Memory B cell (primary cell): ENCODE measurements at regions not wholly inside any gene's neighbourhood (a gene's known extent, or its start where the extent isn't known, plus 50 kb on each side); places are given as distances from the start of the nearest gene placed in this dataset.

Source experiments
- ATAC-seq: fragments of 150-1000 bp; cut with Tn5 transposase; 2 replicates; pipeline ENCODE4 v1.10.0; 2021; ENCODE audit warnings: low read depth, mild to moderate bottlenecking, moderate library complexity
- DNase-seq, 2 donors: peaks; one replicate each; pipeline ENCODE4 v3.0.0; 2022; ENCODE audit warnings: low spot score in 2 of 2
- H3K27ac Mint-ChIP-seq: one replicate; pipeline ENCODE4 v1.8.0; 2022; ENCODE audit warnings: mild to moderate bottlenecking, moderate library complexity, mixed read lengths
- H3K27me3 Mint-ChIP-seq: one replicate; pipeline ENCODE4 v1.8.0; 2022; ENCODE audit warnings: mixed read lengths
- H3K36me3 Mint-ChIP-seq: one replicate; pipeline ENCODE4 v1.8.0; 2022; ENCODE audit warnings: mild to moderate bottlenecking, mixed read lengths
- H3K4me1 Mint-ChIP-seq: one replicate; pipeline ENCODE4 v1.8.0; 2022; ENCODE audit warnings: mixed read lengths
- H3K4me3 Mint-ChIP-seq: one replicate; pipeline ENCODE4 v1.8.0; 2022; ENCODE audit warnings: mild to moderate bottlenecking, moderate library complexity, mixed read lengths
- H3K9me3 Mint-ChIP-seq: one replicate; pipeline ENCODE4 v1.8.0; 2022; ENCODE audit warnings: mixed read lengths

DNA sequence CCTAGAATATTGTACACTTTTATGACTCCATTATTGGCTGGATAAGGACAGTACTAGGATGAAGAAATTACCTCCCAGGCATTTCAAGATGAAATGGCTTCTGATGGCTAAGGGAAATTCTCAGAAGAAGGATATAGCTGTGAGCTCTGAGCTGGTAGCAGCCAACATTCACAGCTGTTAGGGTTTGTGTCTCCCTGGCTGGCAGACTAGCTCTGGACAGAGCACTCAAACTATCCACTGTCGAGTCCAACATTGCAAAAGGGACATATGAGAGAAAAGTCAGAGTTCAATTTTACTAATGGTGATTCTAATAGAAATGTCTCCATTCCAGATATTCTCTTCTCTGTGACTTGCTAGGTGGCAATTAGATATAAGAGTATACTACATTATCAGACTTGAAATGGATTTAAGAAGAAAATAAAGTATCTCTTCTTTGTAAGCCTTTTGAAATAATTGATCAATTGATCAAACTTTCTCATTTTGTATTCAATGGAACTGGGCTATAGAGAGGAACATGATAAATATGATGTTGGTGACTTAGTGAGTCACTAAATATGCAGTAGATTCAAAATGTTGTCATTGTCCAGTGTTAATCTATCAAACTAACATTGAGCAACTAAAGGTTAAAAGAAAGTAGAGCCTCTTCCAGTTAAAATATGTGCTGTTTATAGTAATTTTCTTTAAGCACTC is 1920.3 kb downstream of the SUCLG1 start:
- no peak for DNase-seq
- Mint-ChIP-seq H3K4me3 (no peak overlapping the region), H3K27me3 (no peaks in the 10 kb centered on the region), H3K36me3 (no peaks in the 10 kb centered on the region), H3K9me3 (peaks cover 6% of the 10 kb centered on the region), H3K27ac (no peak overlapping the region), H3K4me1 (no peaks in the 10 kb centered on the region)
- no peak for ATAC-seq

DNA sequence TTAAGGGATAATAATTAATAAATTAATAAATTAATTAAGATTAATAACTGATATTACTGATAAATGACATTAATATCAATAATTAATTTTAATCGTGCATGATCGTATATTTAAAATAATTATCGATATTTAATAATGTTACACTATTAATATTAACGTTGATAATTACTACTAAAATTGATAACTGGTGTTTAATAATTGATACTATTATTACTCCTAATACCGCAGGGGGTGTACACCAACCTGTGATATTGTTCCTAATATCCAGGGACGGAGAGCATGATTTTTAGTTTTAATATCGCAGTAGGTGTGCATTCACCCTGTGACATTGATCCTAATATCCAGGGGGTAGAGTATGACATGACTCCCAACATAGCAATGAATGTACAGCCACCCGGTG is 1930.8 kb downstream of the SUCLG1 start:
- H3K9me3 Mint-ChIP-seq = peaks cover 2% of the 10 kb centered on the region
- ATAC-seq (no peak), DNase-seq (no peak)
- no peak overlapping the region for H3K4me3 Mint-ChIP-seq
- no peak overlapping the region for H3K27ac Mint-ChIP-seq
- no peaks in the 10 kb centered on the region for H3K27me3 Mint-ChIP-seq
- H3K4me1 Mint-ChIP-seq = no peaks in the 10 kb centered on the region
- H3K36me3 Mint-ChIP-seq = no peaks in the 10 kb centered on the region

DNA sequence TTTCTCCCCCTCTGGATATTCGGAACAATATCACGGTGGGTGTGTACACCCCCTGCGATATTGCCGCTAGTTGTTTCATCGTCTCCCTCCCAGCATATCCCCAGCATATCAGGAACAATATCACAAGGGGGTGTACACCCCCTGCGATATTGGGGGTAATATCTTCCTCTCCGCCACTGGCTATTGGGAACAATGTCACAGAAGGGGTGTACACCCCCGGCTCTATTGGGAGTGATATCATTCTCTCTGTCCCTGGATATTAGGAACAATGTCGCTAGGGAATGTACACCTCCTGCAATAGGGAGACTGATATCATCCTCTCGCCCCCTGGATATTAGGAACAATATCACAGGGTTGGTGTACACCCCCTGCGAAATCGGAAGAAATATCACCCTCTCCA is 1932.0 kb downstream of the SUCLG1 start:
- peaks cover 2% of the 10 kb centered on the region for H3K9me3 Mint-ChIP-seq
- DNase-seq = no peak
- H3K27me3 Mint-ChIP-seq = no peaks in the 10 kb centered on the region
- no peaks in the 10 kb centered on the region for H3K36me3 Mint-ChIP-seq
- no peak overlapping the region for H3K27ac Mint-ChIP-seq
- no peaks in the 10 kb centered on the region for H3K4me1 Mint-ChIP-seq
- H3K4me3 Mint-ChIP-seq = no peak overlapping the region
- ATAC-seq = no peak

DNA sequence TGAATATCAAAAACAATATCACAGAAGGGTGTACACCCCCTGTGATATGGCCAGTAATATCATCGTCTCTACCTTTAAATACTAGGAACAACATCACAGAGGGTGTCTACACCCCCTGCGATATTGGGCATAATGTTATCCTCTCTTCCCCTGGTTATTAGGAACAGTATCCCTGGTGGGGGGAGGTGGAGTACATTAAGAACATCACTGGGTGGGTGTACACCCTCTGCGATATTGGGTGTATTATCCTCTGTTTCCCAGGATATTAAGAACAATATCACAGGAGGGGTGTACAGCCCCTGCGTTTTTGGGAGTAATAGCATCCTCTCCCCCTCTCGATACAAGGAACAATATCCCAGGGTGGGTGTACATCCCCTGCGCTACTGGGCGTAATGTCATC is 1932.8 kb downstream of the SUCLG1 start:
- H3K9me3 Mint-ChIP-seq = peaks cover 2% of the 10 kb centered on the region
- ATAC-seq (no peak), DNase-seq (no peak)
- H3K36me3 Mint-ChIP-seq = no peaks in the 10 kb centered on the region
- H3K4me3 Mint-ChIP-seq = no peak overlapping the region
- H3K4me1 Mint-ChIP-seq = no peaks in the 10 kb centered on the region
- no peaks in the 10 kb centered on the region for H3K27me3 Mint-ChIP-seq
- no peak overlapping the region for H3K27ac Mint-ChIP-seq

DNA sequence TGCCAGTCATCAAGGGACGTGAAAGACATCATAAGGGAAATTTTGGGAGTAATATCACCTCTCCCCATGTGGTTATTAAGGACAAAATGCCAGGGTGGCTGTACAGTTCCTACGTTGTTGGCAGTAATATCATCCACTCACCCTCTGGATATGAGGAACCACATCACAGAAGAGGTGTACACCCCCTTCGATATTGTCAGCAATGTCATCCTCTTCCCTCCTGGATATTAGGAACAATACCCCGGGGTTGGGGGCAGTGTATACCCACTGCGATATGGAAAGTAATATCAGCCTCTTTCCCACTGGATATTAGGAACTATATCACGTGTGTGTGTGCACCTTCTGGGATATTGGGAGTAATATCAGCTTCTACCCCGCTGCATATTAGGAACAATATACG is 1933.3 kb downstream of the SUCLG1 start:
- ATAC-seq (no peak), DNase-seq (no peak)
- peaks cover 2% of the 10 kb centered on the region for H3K9me3 Mint-ChIP-seq
- no peak overlapping the region for H3K27ac Mint-ChIP-seq
- no peak overlapping the region for H3K4me3 Mint-ChIP-seq
- no peaks in the 10 kb centered on the region for H3K4me1 Mint-ChIP-seq
- H3K27me3 Mint-ChIP-seq = no peaks in the 10 kb centered on the region
- no peaks in the 10 kb centered on the region for H3K36me3 Mint-ChIP-seq

DNA sequence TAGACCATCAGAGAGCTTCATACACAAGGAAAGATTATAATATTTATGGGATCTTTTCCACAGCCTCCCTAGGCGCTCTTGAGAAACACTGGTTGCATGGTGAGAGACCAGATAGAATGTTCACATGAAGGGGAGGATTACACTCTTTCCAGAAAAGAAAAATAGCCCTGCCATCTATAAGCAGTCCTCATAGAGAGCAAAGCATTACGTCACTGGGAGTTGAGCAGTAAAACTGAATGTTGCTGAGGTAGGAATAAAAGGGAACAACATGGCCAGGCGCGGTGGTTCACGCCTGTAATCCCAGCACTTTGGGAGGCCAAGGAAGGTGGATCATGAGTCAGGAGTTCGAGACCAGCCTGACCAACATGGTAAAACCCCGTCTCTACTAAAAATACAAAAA is 1934.3 kb downstream of the SUCLG1 start:
- Mint-ChIP-seq H3K4me3 (no peak overlapping the region), H3K27ac (no peak overlapping the region), H3K9me3 (no peaks in the 10 kb centered on the region), H3K27me3 (no peaks in the 10 kb centered on the region), H3K36me3 (no peaks in the 10 kb centered on the region), H3K4me1 (no peaks in the 10 kb centered on the region)
- ATAC-seq (no peak), DNase-seq (no peak)

DNA sequence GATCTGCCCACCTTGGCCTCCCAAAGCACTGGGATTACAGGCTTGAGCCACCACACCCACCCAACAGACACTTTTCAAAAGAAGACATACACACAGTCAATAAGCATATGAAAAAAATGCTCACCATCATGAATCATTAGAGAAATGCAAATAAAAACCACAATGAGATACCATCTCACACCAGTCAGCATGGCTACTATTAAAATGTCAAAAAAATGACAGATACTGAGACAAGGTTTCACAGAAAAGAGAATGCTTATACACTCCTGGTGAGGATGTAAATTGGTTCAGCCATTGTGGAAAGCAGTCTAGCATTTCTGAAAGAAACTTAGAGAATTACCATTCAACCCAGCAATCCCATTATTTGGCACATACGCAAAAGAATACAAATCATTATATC is 1947.2 kb downstream of the SUCLG1 start:
- DNase-seq = no peak
- no peak for ATAC-seq
- H3K9me3 Mint-ChIP-seq = peaks cover 1% of the 10 kb centered on the region

DNA sequence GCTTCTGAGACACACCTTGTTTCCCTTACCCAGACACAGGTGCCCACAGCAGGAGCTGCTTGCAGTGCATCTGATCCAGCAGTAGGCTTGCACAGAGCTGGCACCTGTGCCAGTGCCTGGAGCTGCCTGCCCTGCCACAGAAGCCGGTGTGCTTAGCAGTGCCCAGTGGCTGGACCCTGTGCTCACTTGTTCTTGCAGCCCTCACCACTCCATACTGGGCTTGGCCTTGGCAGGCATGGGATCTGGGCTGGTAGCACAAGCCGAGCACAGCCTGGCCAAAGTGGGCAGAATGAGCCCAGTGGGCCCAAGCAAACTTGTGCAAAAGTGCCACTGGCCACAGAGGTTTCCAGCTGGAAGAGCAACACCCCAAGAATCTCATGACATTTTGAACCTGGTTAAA is 1950.4 kb downstream of the SUCLG1 start:
- H3K4me3 Mint-ChIP-seq = no peak overlapping the region
- H3K27me3 Mint-ChIP-seq = no peaks in the 10 kb centered on the region
- H3K9me3 Mint-ChIP-seq = peaks cover 4% of the 10 kb centered on the region
- H3K36me3 Mint-ChIP-seq = no peaks in the 10 kb centered on the region
- H3K4me1 Mint-ChIP-seq = no peaks in the 10 kb centered on the region
- ATAC-seq (no peak), DNase-seq (no peak)
- H3K27ac Mint-ChIP-seq = no peak overlapping the region

More for the DNA sequence above, 1947.2 kb downstream of the SUCLG1 start:
- Mint-ChIP-seq H3K36me3 (no peaks in the 10 kb centered on the region), H3K27ac (no peak overlapping the region), H3K27me3 (no peaks in the 10 kb centered on the region), H3K4me3 (no peak overlapping the region), H3K4me1 (no peaks in the 10 kb centered on the region)

DNA sequence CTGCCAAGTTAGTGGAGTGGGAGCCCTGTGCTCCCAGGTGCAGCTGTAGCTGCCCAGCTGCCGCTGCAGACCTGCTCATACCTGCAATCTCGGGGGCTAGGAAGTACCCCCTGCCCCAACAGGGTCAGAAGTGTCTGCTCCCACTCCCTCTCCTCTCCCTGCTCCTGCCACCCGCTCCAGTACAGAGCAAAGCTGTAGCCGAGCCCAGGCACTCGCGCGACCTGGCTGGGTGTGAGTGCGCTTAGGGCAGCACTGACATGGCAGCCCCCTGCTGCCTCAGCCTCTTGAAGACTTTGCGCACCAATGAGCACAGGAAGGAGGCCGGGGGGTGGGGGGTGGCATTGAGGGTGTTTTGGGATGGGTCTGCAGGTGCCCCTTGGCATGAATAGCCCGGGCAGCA is 1951.4 kb downstream of the SUCLG1 start:
- Mint-ChIP-seq H3K27ac (no peak overlapping the region), H3K9me3 (peaks cover 6% of the 10 kb centered on the region), H3K4me3 (no peak overlapping the region), H3K4me1 (no peaks in the 10 kb centered on the region), H3K27me3 (no peaks in the 10 kb centered on the region), H3K36me3 (no peaks in the 10 kb centered on the region)
- DNase-seq (no peak), ATAC-seq (no peak)

DNA sequence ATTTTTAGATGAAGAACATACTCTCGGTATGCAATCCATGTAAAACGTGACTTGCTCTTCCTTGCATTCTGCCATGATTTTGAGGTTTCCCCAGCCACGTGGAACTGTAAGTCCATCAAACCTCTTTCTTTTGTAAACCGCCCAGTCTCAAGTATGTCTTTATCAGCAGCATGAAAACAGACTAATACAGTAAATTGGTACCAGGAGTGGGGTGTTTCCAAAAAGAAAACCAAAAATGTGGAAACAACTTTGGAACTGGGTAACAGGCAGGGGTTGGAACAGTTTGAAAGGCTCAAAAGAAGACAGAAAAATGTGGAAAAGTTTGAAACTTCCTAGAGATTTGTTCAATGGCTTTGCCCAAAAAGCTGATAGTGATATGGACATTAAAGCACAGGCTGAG is 1957.9 kb downstream of the SUCLG1 start:
- H3K9me3 Mint-ChIP-seq = peaks cover 13% of the 10 kb centered on the region
- ATAC-seq (no peak), DNase-seq (no peak)
- no peaks in the 10 kb centered on the region for H3K36me3 Mint-ChIP-seq
- no peak overlapping the region for H3K27ac Mint-ChIP-seq
- H3K27me3 Mint-ChIP-seq = no peaks in the 10 kb centered on the region
- no peak overlapping the region for H3K4me3 Mint-ChIP-seq
- no peaks in the 10 kb centered on the region for H3K4me1 Mint-ChIP-seq

DNA sequence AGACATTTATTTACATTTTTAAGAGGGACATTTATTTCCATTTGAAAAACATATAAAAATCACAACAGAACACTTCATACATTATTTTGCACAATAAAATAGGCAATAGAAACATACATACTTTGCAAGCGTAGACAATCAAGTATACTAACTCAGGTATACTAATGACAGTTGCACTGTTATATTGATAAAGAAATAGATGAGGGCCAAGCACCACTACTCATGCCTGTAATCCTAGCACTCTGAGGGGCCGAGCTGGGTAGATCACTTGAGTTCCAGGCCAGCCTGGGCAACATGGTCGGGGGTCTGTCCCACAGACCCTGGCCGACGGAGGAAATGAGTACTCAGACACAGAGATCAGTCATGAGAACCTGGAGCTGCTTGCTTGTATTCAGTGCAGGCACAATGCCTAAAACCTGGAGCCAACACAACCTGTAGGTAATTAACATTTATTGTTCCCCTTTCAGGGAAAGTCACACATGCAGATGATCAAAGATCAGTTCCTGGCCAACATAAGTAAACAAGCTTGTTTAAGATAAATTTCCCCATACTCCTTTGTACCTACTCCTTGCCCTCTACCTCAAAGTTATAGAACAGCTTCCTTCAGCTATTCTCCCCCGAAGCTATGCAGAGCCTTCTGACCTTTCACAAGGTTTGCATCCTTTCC is 1960.2 kb downstream of the SUCLG1 start:
- Mint-ChIP-seq H3K27ac (no peak overlapping the region), H3K4me3 (no peak overlapping the region), H3K9me3 (peaks cover 10% of the 10 kb centered on the region), H3K4me1 (no peaks in the 10 kb centered on the region), H3K36me3 (no peaks in the 10 kb centered on the region), H3K27me3 (no peaks in the 10 kb centered on the region)
- no peak for DNase-seq
- no peak for ATAC-seq

DNA sequence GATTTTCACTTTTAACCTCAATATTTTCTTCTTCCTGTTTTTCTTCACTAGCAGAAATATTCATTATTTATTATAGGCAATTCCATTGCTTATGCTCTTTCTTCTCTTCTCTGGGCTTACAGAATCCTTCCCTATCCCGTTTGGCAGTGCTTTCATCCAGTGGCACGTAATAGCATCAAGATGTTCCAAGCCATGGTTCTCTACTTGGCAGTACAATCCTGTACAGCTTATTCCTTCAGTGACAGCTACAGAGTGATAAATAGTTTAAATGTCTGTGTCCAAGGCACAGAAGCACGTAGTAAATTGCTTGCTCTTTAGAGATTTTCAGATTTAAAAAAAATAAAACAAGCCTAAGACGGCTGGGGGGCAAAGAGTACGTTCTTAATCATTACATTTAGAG is 1964.3 kb downstream of the SUCLG1 start:
- no peaks in the 10 kb centered on the region for H3K27me3 Mint-ChIP-seq
- ATAC-seq = no peak
- H3K4me1 Mint-ChIP-seq = no peaks in the 10 kb centered on the region
- no peaks in the 10 kb centered on the region for H3K36me3 Mint-ChIP-seq
- no peak overlapping the region for H3K4me3 Mint-ChIP-seq
- no peak for DNase-seq
- H3K9me3 Mint-ChIP-seq = peaks cover 4% of the 10 kb centered on the region
- H3K27ac Mint-ChIP-seq = no peak overlapping the region

DNA sequence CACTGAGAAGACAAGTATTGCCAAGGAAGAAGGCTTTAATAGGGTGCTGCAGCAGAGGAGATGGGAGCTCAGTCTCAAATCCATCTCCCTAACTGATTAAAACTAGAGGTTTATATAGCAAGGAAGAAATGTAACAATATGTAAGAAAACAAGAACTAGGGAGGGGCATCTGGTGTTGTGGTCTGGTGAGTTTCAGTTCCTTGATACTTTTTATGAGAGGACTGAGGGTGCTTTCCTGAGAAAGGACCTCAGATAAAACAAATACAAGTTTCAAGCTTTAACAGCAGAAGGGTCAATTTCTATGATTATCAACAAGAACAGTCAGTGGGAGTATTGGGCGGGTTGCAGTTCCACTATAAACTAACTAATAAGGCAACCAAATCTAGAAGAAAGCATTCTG is 1967.5 kb downstream of the SUCLG1 start:
- no peaks in the 10 kb centered on the region for H3K4me1 Mint-ChIP-seq
- no peak for ATAC-seq
- H3K27me3 Mint-ChIP-seq = no peaks in the 10 kb centered on the region
- no peak for DNase-seq
- peaks cover 2% of the 10 kb centered on the region for H3K9me3 Mint-ChIP-seq
- no peak overlapping the region for H3K27ac Mint-ChIP-seq
- no peak overlapping the region for H3K4me3 Mint-ChIP-seq
- no peaks in the 10 kb centered on the region for H3K36me3 Mint-ChIP-seq

DNA sequence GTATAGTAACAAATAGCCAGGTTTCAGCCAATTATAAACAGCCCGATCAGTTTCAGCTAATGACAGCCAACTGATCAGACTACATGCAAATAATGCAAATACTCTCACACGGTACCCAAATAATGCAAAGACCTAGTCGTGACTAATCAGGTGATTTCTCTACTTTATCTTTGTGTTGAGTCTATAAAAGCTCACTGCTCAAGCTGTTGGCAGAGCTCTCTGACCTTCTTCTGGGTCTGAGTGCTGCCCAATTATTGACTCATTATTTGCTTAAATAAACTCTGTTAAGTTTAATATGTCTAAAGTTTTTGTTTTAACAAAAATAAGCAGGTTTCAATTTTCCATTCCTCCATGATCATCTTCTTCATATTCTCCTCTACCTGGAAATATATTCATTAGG is 1971.7 kb downstream of the SUCLG1 start:
- DNase-seq (no peak), ATAC-seq (no peak)
- Mint-ChIP-seq H3K9me3 (peaks cover 7% of the 10 kb centered on the region), H3K27me3 (no peaks in the 10 kb centered on the region), H3K4me1 (no peaks in the 10 kb centered on the region), H3K4me3 (no peak overlapping the region), H3K27ac (no peak overlapping the region), H3K36me3 (no peaks in the 10 kb centered on the region)

DNA sequence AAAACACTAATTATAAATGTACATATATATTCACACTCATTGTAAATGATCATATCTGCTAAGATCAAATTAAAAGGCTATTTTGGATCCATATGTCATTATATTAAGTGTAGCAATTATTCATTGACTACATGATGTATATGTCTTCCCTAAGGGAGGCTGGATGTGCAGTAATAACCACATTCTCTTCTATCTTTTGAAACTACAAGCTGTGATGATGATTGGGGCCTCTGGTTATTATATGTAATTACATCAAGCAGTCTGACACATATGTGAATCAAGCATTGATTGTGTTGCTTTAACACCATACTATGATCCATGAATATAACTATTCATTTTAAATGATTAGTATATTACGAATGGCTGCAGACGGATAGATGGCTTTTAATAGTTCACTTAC is 1973.4 kb downstream of the SUCLG1 start:
- H3K4me3 Mint-ChIP-seq = no peak overlapping the region
- no peaks in the 10 kb centered on the region for H3K4me1 Mint-ChIP-seq

More for the DNA sequence above, 1973.4 kb downstream of the SUCLG1 start:
- DNase-seq (no peak), ATAC-seq (no peak)
- Mint-ChIP-seq H3K36me3 (no peaks in the 10 kb centered on the region), H3K27ac (no peak overlapping the region), H3K9me3 (peaks cover 7% of the 10 kb centered on the region), H3K27me3 (no peaks in the 10 kb centered on the region)
